ENCODE measurements at regions not wholly inside any gene's neighbourhood (a gene's known extent, or its start where the extent isn't known, plus 50 kb on each side); places are given as distances from the start of the nearest gene placed in this dataset.

DNA sequence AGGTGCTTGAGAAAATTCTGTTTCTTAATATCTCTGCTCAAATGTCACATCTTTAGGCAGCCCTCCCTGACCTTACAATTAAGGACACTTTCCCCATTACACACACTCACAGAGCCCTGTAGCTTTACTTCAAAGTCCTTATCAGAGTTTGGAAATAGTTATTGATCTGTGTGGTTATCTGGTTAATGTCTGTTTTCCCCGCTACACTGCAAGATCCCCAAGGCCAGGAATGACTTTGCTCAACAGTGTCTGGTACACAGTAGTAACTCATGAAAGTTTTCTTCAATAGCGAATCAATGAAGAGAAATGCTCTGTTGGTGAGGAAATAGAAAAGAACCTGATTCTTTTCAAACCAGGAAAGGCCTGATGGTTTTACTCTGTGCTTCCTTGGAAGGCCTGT is 554.4 kb downstream of the REEP3 start (continued):
- TF ChIP-seq ZNF761 (CRISPR knock-in tag; conservative IDR thresholded peaks at IDR 0.05) = no peak
- no peak for TF ChIP-seq ARID2 (CRISPR knock-in tag; IDR thresholded peaks at IDR 0.05; ENCODE audit: borderline replicate concordance)
- no peak for TF ChIP-seq MIER2 (CRISPR knock-in tag; IDR thresholded peaks at IDR 0.05)
- peak; percentile 95 for TF ChIP-seq NCOA2 (CRISPR knock-in tag; IDR thresholded peaks at IDR 0.05)
- peak; percentile 64 for TF ChIP-seq SKI (IDR thresholded peaks at IDR 0.05; ENCODE audit: partially characterized antibody)
- TF ChIP-seq ZFY (CRISPR knock-in tag; IDR thresholded peaks at IDR 0.05) = peak; percentile 39; the same call in 1 of the 2 replicates
- TF ChIP-seq, protein P1, sequence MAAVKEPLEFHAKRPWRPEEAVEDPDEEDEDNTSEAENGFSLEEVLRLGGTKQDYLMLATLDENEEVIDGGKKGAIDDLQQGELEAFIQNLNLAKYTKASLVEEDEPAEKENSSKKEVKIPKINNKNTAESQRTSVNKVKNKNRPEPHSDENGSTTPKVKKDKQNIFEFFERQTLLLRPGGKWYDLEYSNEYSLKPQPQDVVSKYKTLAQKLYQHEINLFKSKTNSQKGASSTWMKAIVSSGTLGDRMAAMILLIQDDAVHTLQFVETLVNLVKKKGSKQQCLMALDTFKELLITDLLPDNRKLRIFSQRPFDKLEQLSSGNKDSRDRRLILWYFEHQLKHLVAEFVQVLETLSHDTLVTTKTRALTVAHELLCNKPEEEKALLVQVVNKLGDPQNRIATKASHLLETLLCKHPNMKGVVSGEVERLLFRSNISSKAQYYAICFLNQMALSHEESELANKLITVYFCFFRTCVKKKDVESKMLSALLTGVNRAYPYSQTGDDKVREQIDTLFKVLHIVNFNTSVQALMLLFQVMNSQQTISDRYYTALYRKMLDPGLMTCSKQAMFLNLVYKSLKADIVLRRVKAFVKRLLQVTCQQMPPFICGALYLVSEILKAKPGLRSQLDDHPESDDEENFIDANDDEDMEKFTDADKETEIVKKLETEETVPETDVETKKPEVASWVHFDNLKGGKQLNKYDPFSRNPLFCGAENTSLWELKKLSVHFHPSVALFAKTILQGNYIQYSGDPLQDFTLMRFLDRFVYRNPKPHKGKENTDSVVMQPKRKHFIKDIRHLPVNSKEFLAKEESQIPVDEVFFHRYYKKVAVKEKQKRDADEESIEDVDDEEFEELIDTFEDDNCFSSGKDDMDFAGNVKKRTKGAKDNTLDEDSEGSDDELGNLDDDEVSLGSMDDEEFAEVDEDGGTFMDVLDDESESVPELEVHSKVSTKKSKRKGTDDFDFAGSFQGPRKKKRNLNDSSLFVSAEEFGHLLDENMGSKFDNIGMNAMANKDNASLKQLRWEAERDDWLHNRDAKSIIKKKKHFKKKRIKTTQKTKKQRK (IDR thresholded peaks at IDR 0.05; ENCODE audit: low read length) = no peak
- peak; percentile 67; the same call in 1 of the 2 replicates for TF ChIP-seq BRCA1 (CRISPR knock-in tag; IDR thresholded peaks at IDR 0.05)
- peak; percentile 68; the same call in 1 of the 2 replicates for TF ChIP-seq SOX5 (CRISPR knock-in tag; IDR thresholded peaks at IDR 0.05; ENCODE audit: borderline replicate concordance)
- no peak for TF ChIP-seq ETV6 (CRISPR knock-in tag; conservative IDR thresholded peaks at IDR 0.05)
- no peak for TF ChIP-seq ZNF468 (CRISPR knock-in tag; IDR thresholded peaks at IDR 0.05)
- no peak for TF ChIP-seq ZNF879 (CRISPR knock-in tag; IDR thresholded peaks at IDR 0.05)
- TF ChIP-seq, protein P2, sequence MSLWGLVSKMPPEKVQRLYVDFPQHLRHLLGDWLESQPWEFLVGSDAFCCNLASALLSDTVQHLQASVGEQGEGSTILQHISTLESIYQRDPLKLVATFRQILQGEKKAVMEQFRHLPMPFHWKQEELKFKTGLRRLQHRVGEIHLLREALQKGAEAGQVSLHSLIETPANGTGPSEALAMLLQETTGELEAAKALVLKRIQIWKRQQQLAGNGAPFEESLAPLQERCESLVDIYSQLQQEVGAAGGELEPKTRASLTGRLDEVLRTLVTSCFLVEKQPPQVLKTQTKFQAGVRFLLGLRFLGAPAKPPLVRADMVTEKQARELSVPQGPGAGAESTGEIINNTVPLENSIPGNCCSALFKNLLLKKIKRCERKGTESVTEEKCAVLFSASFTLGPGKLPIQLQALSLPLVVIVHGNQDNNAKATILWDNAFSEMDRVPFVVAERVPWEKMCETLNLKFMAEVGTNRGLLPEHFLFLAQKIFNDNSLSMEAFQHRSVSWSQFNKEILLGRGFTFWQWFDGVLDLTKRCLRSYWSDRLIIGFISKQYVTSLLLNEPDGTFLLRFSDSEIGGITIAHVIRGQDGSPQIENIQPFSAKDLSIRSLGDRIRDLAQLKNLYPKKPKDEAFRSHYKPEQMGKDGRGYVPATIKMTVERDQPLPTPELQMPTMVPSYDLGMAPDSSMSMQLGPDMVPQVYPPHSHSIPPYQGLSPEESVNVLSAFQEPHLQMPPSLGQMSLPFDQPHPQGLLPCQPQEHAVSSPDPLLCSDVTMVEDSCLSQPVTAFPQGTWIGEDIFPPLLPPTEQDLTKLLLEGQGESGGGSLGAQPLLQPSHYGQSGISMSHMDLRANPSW (CRISPR knock-in tag; IDR thresholded peaks at IDR 0.05; ENCODE audit: borderline replicate concordance) = 0 out of 2 replicates have a peak, but pooled peaks have one; percentile 44
- TF ChIP-seq ZNF432 (CRISPR knock-in tag; IDR thresholded peaks at IDR 0.05; ENCODE audit: borderline replicate concordance) = no peak
- 0 out of 2 replicates have a peak, but pooled peaks have one; percentile 72 for TF ChIP-seq ZSCAN20 (CRISPR knock-in tag; IDR thresholded peaks at IDR 0.05; ENCODE audit: borderline replicate concordance)
- TF ChIP-seq FOXK1 (CRISPR knock-in tag; IDR thresholded peaks at IDR 0.05; ENCODE audit: borderline replicate concordance, low read depth) = peak; percentile 14; the same call in 1 of the 2 replicates
- no peak for TF ChIP-seq ARNT (IDR thresholded peaks at IDR 0.05)
- no peak for TF ChIP-seq XRCC5 (optimal IDR thresholded peaks at IDR 0.05; ENCODE audit: low read length)
- TF ChIP-seq CREB1 (IDR thresholded peaks at IDR 0.05) = no peak
- peak; percentile 65 for TF ChIP-seq CREB1 (CRISPR knock-in tag; IDR thresholded peaks at IDR 0.05)
- no peak; the same call in 1 of the 2 replicates for TF ChIP-seq ZNF441 (CRISPR knock-in tag; IDR thresholded peaks at IDR 0.05; ENCODE audit: borderline replicate concordance)
- TF ChIP-seq NAIF1 (CRISPR knock-in tag; IDR thresholded peaks at IDR 0.05; ENCODE audit: borderline replicate concordance) = no peak
- TF ChIP-seq SAP130 (CRISPR knock-in tag; IDR thresholded peaks at IDR 0.05; ENCODE audit: low read depth) = no peak
- TF ChIP-seq ZNF124 (CRISPR knock-in tag; IDR thresholded peaks at IDR 0.05) = no peak

All from HepG2 (cell line).